ENCODE measurements at regions not wholly inside any gene's neighbourhood (a gene's known extent, or its start where the extent isn't known, plus 50 kb on each side); places are given as distances from the start of the nearest gene placed in this dataset.
A peak's percentile ranks its signal among the peaks of the same experiment; 100 is the strongest.

GRCh38 chr5:175236176-175236575, 207.8 kb downstream of the DRD1 start:
- H3K4me1 ChIP-seq (ENCODE audit: control insufficient read depth, insufficient read depth, low read length) = peaks cover 4% of the 10 kb centered on the region
- no peak for DNase-seq (ENCODE audit: low read depth in 4 of 6, low spot score in 6 of 6)
- no peaks in the 10 kb centered on the region for H3K27me3 ChIP-seq (ENCODE audit: control insufficient read depth, insufficient read depth, low read length)
- H3K36me3 ChIP-seq (ENCODE audit: control insufficient read depth, insufficient read depth, low read length) = no peaks in the 10 kb centered on the region
- H3K4me3 ChIP-seq (ENCODE audit: low read depth, low read length) = no peak overlapping the region
- WGBS (ENCODE audit: insufficient coverage) = 86% methylated on average over 5 of the region's 6 CpGs
- no peaks in the 10 kb centered on the region for H3K9me3 ChIP-seq (ENCODE audit: control insufficient read depth, insufficient read depth, low read length)
- no peak overlapping the region for H3K27ac ChIP-seq (ENCODE audit: low read depth, low read length)

GRCh38 chr5:175235251-175235960, 208.6 kb downstream of the DRD1 start:
- DNase-seq (ENCODE audit: low read depth in 4 of 6, low spot score in 6 of 6) = peak in 2 of 6 donors; percentile 55 to 78
- H3K4me1 ChIP-seq (ENCODE audit: control insufficient read depth, insufficient read depth, low read length) = peaks cover 4% of the 10 kb centered on the region
- H3K9me3 ChIP-seq (ENCODE audit: control insufficient read depth, insufficient read depth, low read length) = no peaks in the 10 kb centered on the region
- 31% methylated on average over 8 of the region's 9 CpGs for WGBS (ENCODE audit: insufficient coverage)
- no peak overlapping the region for H3K27ac ChIP-seq (ENCODE audit: low read depth, low read length)
- H3K27me3 ChIP-seq (ENCODE audit: control insufficient read depth, insufficient read depth, low read length) = no peaks in the 10 kb centered on the region
- H3K4me3 ChIP-seq (ENCODE audit: low read depth, low read length) = no peak overlapping the region
- H3K36me3 ChIP-seq (ENCODE audit: control insufficient read depth, insufficient read depth, low read length) = no peaks in the 10 kb centered on the region

- no peak for DNase-seq (ENCODE audit: low read depth in 4 of 6, low spot score in 6 of 6)
- Histone ChIP-seq H3K27ac (ENCODE audit: low read depth, low read length) (no peak overlapping the region), H3K4me1 (ENCODE audit: control insufficient read depth, insufficient read depth, low read length) (peaks cover 3% of the 10 kb centered on the region), H3K27me3 (ENCODE audit: control insufficient read depth, insufficient read depth, low read length) (no peaks in the 10 kb centered on the region), H3K9me3 (ENCODE audit: control insufficient read depth, insufficient read depth, low read length) (no peaks in the 10 kb centered on the region), H3K4me3 (ENCODE audit: low read depth, low read length) (no peak overlapping the region), H3K36me3 (ENCODE audit: control insufficient read depth, insufficient read depth, low read length) (no peaks in the 10 kb centered on the region)
- 87% methylated on average over 5 of the region's 7 CpGs for WGBS (ENCODE audit: insufficient coverage)
Observed at GRCh38 chr5:175230299-175230698, 213.7 kb downstream of the DRD1 start.

- H3K27me3 ChIP-seq (ENCODE audit: control insufficient read depth, insufficient read depth, low read length) = no peaks in the 10 kb centered on the region
- no peaks in the 10 kb centered on the region for H3K36me3 ChIP-seq (ENCODE audit: control insufficient read depth, insufficient read depth, low read length)
- no peaks in the 10 kb centered on the region for H3K9me3 ChIP-seq (ENCODE audit: control insufficient read depth, insufficient read depth, low read length)
- WGBS (ENCODE audit: insufficient coverage) = 38% methylated on average over 1 of the region's 1 CpG
- H3K4me3 ChIP-seq (ENCODE audit: low read depth, low read length) = no peak overlapping the region
- H3K27ac ChIP-seq (ENCODE audit: low read depth, low read length) = no peak overlapping the region
- peak in 1 of 6 donors; percentile 88 for DNase-seq (ENCODE audit: low read depth in 4 of 6, low spot score in 6 of 6)
- peaks cover 3% of the 10 kb centered on the region for H3K4me1 ChIP-seq (ENCODE audit: control insufficient read depth, insufficient read depth, low read length)
Observed at GRCh38 chr5:175226506-175226905, 217.5 kb downstream of the DRD1 start.

GRCh38 chr5:175223291-175223690, 220.7 kb downstream of the DRD1 start:
- Histone ChIP-seq H3K27me3 (ENCODE audit: control insufficient read depth, insufficient read depth, low read length) (no peaks in the 10 kb centered on the region), H3K27ac (ENCODE audit: low read depth, low read length) (no peak overlapping the region), H3K4me3 (ENCODE audit: low read depth, low read length) (no peak overlapping the region), H3K4me1 (ENCODE audit: control insufficient read depth, insufficient read depth, low read length) (peaks cover 3% of the 10 kb centered on the region), H3K9me3 (ENCODE audit: control insufficient read depth, insufficient read depth, low read length) (no peaks in the 10 kb centered on the region), H3K36me3 (ENCODE audit: control insufficient read depth, insufficient read depth, low read length) (no peaks in the 10 kb centered on the region)
- no CpG with 5 or more reads among the region's 7 CpGs for WGBS (ENCODE audit: insufficient coverage)
- DNase-seq (ENCODE audit: low read depth in 4 of 6, low spot score in 6 of 6) = peak in 2 of 6 donors; percentile 37 to 74

- Histone ChIP-seq H3K27ac (ENCODE audit: low read depth, low read length) (no peak overlapping the region), H3K36me3 (ENCODE audit: control insufficient read depth, insufficient read depth, low read length) (no peaks in the 10 kb centered on the region), H3K9me3 (ENCODE audit: control insufficient read depth, insufficient read depth, low read length) (no peaks in the 10 kb centered on the region), H3K27me3 (ENCODE audit: control insufficient read depth, insufficient read depth, low read length) (no peaks in the 10 kb centered on the region), H3K4me1 (ENCODE audit: control insufficient read depth, insufficient read depth, low read length) (peaks cover 6% of the 10 kb centered on the region), H3K4me3 (ENCODE audit: low read depth, low read length) (no peak overlapping the region)
- WGBS (ENCODE audit: insufficient coverage) = 90% methylated on average over 2 of the region's 2 CpGs
- DNase-seq (ENCODE audit: low read depth in 4 of 6, low spot score in 6 of 6) = no peak
Observed at GRCh38 chr5:175222621-175223020, 221.4 kb downstream of the DRD1 start.

- no peaks in the 10 kb centered on the region for H3K36me3 ChIP-seq (ENCODE audit: control insufficient read depth, insufficient read depth, low read length)
- WGBS (ENCODE audit: insufficient coverage) = no CpG with 5 or more reads among the region's 1 CpG
- H3K4me3 ChIP-seq (ENCODE audit: low read depth, low read length) = no peak overlapping the region
- DNase-seq (ENCODE audit: low read depth in 4 of 6, low spot score in 6 of 6) = peak in 1 of 6 donors; percentile 49
- H3K4me1 ChIP-seq (ENCODE audit: control insufficient read depth, insufficient read depth, low read length) = peaks cover 6% of the 10 kb centered on the region
- H3K9me3 ChIP-seq (ENCODE audit: control insufficient read depth, insufficient read depth, low read length) = no peaks in the 10 kb centered on the region
- no peaks in the 10 kb centered on the region for H3K27me3 ChIP-seq (ENCODE audit: control insufficient read depth, insufficient read depth, low read length)
- H3K27ac ChIP-seq (ENCODE audit: low read depth, low read length) = no peak overlapping the region
Observed at GRCh38 chr5:175220549-175220948, 223.4 kb downstream of the DRD1 start.

- no peak for DNase-seq (ENCODE audit: low read depth in 4 of 6, low spot score in 6 of 6)
- Histone ChIP-seq H3K9me3 (ENCODE audit: control insufficient read depth, insufficient read depth, low read length) (no peaks in the 10 kb centered on the region), H3K36me3 (ENCODE audit: control insufficient read depth, insufficient read depth, low read length) (no peaks in the 10 kb centered on the region), H3K27me3 (ENCODE audit: control insufficient read depth, insufficient read depth, low read length) (no peaks in the 10 kb centered on the region), H3K4me3 (ENCODE audit: low read depth, low read length) (no peak overlapping the region), H3K4me1 (ENCODE audit: control insufficient read depth, insufficient read depth, low read length) (peaks cover 6% of the 10 kb centered on the region), H3K27ac (ENCODE audit: low read depth, low read length) (no peak overlapping the region)
- WGBS (ENCODE audit: insufficient coverage) = no CpG with 5 or more reads among the region's 2 CpGs
Observed at GRCh38 chr5:175219366-175219765, 224.6 kb downstream of the DRD1 start.

- Histone ChIP-seq H3K27me3 (ENCODE audit: control insufficient read depth, insufficient read depth, low read length) (no peaks in the 10 kb centered on the region), H3K27ac (ENCODE audit: low read depth, low read length) (no peak overlapping the region), H3K4me1 (ENCODE audit: control insufficient read depth, insufficient read depth, low read length) (peaks cover 9% of the 10 kb centered on the region), H3K9me3 (ENCODE audit: control insufficient read depth, insufficient read depth, low read length) (no peaks in the 10 kb centered on the region), H3K36me3 (ENCODE audit: control insufficient read depth, insufficient read depth, low read length) (no peaks in the 10 kb centered on the region), H3K4me3 (ENCODE audit: low read depth, low read length) (no peak overlapping the region)
- 89% methylated on average over 1 of the region's 6 CpGs for WGBS (ENCODE audit: insufficient coverage)
- DNase-seq (ENCODE audit: low read depth in 4 of 6, low spot score in 6 of 6) = no peak
Observed at GRCh38 chr5:175216991-175217390, 227.0 kb downstream of the DRD1 start.

- H3K27me3 ChIP-seq (ENCODE audit: control insufficient read depth, insufficient read depth, low read length) = no peaks in the 10 kb centered on the region
- 90% methylated on average over 7 of the region's 11 CpGs for WGBS (ENCODE audit: insufficient coverage)
- H3K27ac ChIP-seq (ENCODE audit: low read depth, low read length) = no peak overlapping the region
- H3K9me3 ChIP-seq (ENCODE audit: control insufficient read depth, insufficient read depth, low read length) = peaks cover 2% of the 10 kb centered on the region
- H3K4me1 ChIP-seq (ENCODE audit: control insufficient read depth, insufficient read depth, low read length) = peaks cover 9% of the 10 kb centered on the region
- no peak for DNase-seq (ENCODE audit: low read depth in 4 of 6, low spot score in 6 of 6)
- no peak overlapping the region for H3K4me3 ChIP-seq (ENCODE audit: low read depth, low read length)
- no peaks in the 10 kb centered on the region for H3K36me3 ChIP-seq (ENCODE audit: control insufficient read depth, insufficient read depth, low read length)
Observed at GRCh38 chr5:175215906-175216305, 228.1 kb downstream of the DRD1 start.

All from spinal cord (tissue), 9 donors.